Kidney (tissue), 13 donors: ENCODE measurements at regions not wholly inside any gene's neighbourhood (a gene's known extent, or its start where the extent isn't known, plus 50 kb on each side); places are given as distances from the start of the nearest gene placed in this dataset.

Experiments
- DNase-seq, 5 donors: peaks; one replicate each; pipeline ENCODE4 v3.0.0-alpha.2; 2013 to 2020
- FAIRE-seq: peaks from 2 replicates; lab custom pipeline; 2012; peaks lifted over from hg19 to GRCh38; lab: Jason Lieb, UNC
- H3K27ac ChIP-seq, 2 donors: one replicate each; pipeline ENCODE4 v1.7.0; 2013; ENCODE audit warnings: low read depth in 2 of 2, low read length in 2 of 2, inconsistent platforms in 1 of 2
- H3K27me3 ChIP-seq: one replicate; pipeline ENCODE4 v1.7.1; 2013; ENCODE audit warnings: low read length, inconsistent platforms; ENCODE audit not compliant: control insufficient read depth, insufficient read depth
- H3K36me3 ChIP-seq, 3 donors: one replicate each; pipeline versions ENCODE4 v1.7.0 to v1.7.1; 2013; ENCODE audit warnings: low read length in 3 of 3, control low read depth in 1 of 3, inconsistent platforms in 1 of 3; ENCODE audit not compliant: insufficient read depth in 3 of 3, control insufficient read depth in 2 of 3
- H3K4me1 ChIP-seq, 3 donors: one replicate each; pipeline versions ENCODE4 v1.7.0 to v1.7.1; 2013; ENCODE audit warnings: low read length in 3 of 3, inconsistent platforms in 1 of 3, low read depth in 1 of 3; ENCODE audit not compliant: control insufficient read depth in 2 of 3, insufficient read depth in 2 of 3
- H3K4me3 ChIP-seq, 3 donors: one replicate each; pipeline versions ENCODE4 v1.7.0 to v1.8.1; 2013; ENCODE audit warnings: low read length in 3 of 3, control low read depth in 1 of 3, inconsistent platforms in 1 of 3
- H3K9ac ChIP-seq, 3 donors: one replicate each; pipeline versions ENCODE4 v1.7.0 to v1.7.1; 2013; ENCODE audit warnings: low read length in 3 of 3, control low read depth in 1 of 3, inconsistent platforms in 1 of 3
- H3K9me3 ChIP-seq, 3 donors: one replicate each; pipeline versions ENCODE4 v1.7.0 to v1.7.1; 2013; ENCODE audit warnings: low read length in 3 of 3, control low read depth in 1 of 3, inconsistent platforms in 1 of 3; ENCODE audit not compliant: control insufficient read depth in 2 of 3, insufficient read depth in 1 of 3
- CTCF ChIP-seq: IDR thresholded peaks from 3 replicates; pipeline ENCODE4 v1.5.1; 2012; ENCODE audit warnings: mild to moderate bottlenecking, moderate library complexity, borderline replicate concordance; ENCODE audit not compliant: insufficient read depth; ENCODE audit errors: extremely low read depth
- intact Hi-C: fragments of 100-400 bp; cut with DNase I; formaldehyde crosslinking; loops from one replicate; pipeline ENCODE4 v1.11.1; 2022
- donor health status: control.
- donor health status: control.
- donor health status: control.
- donor health status: control.
- donor health status: control.
- donor health status: DM: yes; HTN: yes; CAD: no.
- donor health status: Normal renal cell carcinoma (clear cell type).

- DNase-seq = peak in 1 of 5 donors; percentile 47
- Histone ChIP-seq H3K36me3 (no peaks in the 10 kb centered on the region), H3K4me3 (no peak overlapping the region), H3K9me3 (no peaks in the 10 kb centered on the region), H3K27ac (no peak overlapping the region), H3K9ac (no peak overlapping the region), H3K27me3 (no peaks in the 10 kb centered on the region), H3K4me1 (no peaks in the 10 kb centered on the region)
- TF ChIP-seq CTCF = no peak
- intact Hi-C loops = no loop called here
- FAIRE-seq = no peak
Measured at GRCh38 chr5:26568316-26568715, 470.1 kb downstream of the CDH9 start.

- Histone ChIP-seq H3K9me3 (no peaks in the 10 kb centered on the region), H3K4me1 (no peaks in the 10 kb centered on the region), H3K27me3 (no peaks in the 10 kb centered on the region), H3K36me3 (no peaks in the 10 kb centered on the region), H3K9ac (no peak overlapping the region), H3K4me3 (no peak overlapping the region), H3K27ac (no peak overlapping the region)
- DNase-seq (no peak), FAIRE-seq (no peak)
- intact Hi-C loops = no loop called here
- no peak for TF ChIP-seq CTCF
Measured at GRCh38 chr5:26563979-26564378, 474.4 kb downstream of the CDH9 start.

- DNase-seq (peak in 1 of 5 donors; percentile 0), FAIRE-seq (no peak)
- Histone ChIP-seq H3K4me1 (no peaks in the 10 kb centered on the region), H3K9ac (no peak overlapping the region), H3K27me3 (no peaks in the 10 kb centered on the region), H3K36me3 (no peaks in the 10 kb centered on the region), H3K4me3 (no peak overlapping the region), H3K9me3 (peaks cover 0 to 2% (median 0%) of the 10 kb centered on the region in 3 donors), H3K27ac (no peak overlapping the region)
- intact Hi-C loops = no loop called here
- no peak for TF ChIP-seq CTCF
Measured at GRCh38 chr5:26553079-26553478, 485.3 kb downstream of the CDH9 start.

GRCh38 chr5:26543987-26544386, 494.4 kb downstream of the CDH9 start:
- Histone ChIP-seq H3K4me1 (no peaks in the 10 kb centered on the region), H3K9ac (no peak overlapping the region), H3K9me3 (no peaks in the 10 kb centered on the region), H3K27me3 (no peaks in the 10 kb centered on the region), H3K27ac (no peak overlapping the region), H3K4me3 (no peak overlapping the region), H3K36me3 (no peaks in the 10 kb centered on the region)
- no peak for TF ChIP-seq CTCF
- no peak for FAIRE-seq
- DNase-seq = no peak
- intact Hi-C loops = no loop called here
